Upper lobe of left lung (tissue), 4 donors: ENCODE measurements at regions not wholly inside any gene's neighbourhood (a gene's known extent, or its start where the extent isn't known, plus 50 kb on each side); places are given as distances from the start of the nearest gene placed in this dataset.

Source experiments
- POLR2A ChIP-seq, 4 donors: fragments of 450-650 bp; IDR thresholded peaks; one replicate each; pipeline ENCODE4 v1.5.1; 2016 to 2017; ENCODE audit warnings: antibody characterized with exemption in 4 of 4, mild to moderate bottlenecking in 2 of 4
- TF ChIP-seq, protein P1 (sequence below), 6 experiments: fragments of 450-650 bp in 4 of 6; fragments of 200-600 bp in 2 of 6; sonication (generic) in 2 of 6; IDR thresholded peaks; one replicate each; pipeline ENCODE4 v1.5.1; 2016 to 2019; ENCODE audit warnings: antibody characterized with exemption in 6 of 6

DNA sequence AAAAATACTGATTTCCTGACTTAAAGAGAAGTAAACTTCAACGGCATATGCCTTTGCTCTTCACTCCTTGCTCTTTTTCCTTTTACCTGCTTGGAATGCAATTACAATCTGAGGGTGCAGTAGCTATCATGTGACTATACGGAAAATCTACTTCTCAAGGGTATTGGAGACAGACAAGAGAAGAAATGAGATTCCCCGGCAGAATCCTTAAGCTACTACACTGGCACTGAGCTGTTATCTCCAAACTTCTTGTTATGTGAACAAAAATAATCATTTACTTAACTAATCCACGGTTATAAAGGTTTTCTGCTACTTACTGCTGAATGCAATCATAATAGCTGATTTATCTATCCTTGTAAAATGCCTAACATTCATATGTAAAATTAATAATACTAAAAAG lies 118.0 kb upstream of the IFNG-AS1 start:
- no peak for TF ChIP-seq POLR2A (IDR thresholded peaks at IDR 0.05)
- TF ChIP-seq, protein P1, sequence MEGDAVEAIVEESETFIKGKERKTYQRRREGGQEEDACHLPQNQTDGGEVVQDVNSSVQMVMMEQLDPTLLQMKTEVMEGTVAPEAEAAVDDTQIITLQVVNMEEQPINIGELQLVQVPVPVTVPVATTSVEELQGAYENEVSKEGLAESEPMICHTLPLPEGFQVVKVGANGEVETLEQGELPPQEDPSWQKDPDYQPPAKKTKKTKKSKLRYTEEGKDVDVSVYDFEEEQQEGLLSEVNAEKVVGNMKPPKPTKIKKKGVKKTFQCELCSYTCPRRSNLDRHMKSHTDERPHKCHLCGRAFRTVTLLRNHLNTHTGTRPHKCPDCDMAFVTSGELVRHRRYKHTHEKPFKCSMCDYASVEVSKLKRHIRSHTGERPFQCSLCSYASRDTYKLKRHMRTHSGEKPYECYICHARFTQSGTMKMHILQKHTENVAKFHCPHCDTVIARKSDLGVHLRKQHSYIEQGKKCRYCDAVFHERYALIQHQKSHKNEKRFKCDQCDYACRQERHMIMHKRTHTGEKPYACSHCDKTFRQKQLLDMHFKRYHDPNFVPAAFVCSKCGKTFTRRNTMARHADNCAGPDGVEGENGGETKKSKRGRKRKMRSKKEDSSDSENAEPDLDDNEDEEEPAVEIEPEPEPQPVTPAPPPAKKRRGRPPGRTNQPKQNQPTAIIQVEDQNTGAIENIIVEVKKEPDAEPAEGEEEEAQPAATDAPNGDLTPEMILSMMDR (IDR thresholded peaks at IDR 0.05), result no peak
